GOT3 (cell line): ENCODE measurements at regions not wholly inside any gene's neighbourhood (a gene's known extent, or its start where the extent isn't known, plus 50 kb on each side); places are given as distances from the start of the nearest gene placed in this dataset.

Experiments used
- DNase-seq: peaks from one replicate; lab custom pipeline; 2025; ENCODE audit warnings: mixed read lengths; lab: John Stamatoyannopoulos, UW

- DNase-seq: no peak
Measured at GRCh38 chr2:2871480-2872308, 505.9 kb downstream of the EIPR1 start.

GRCh38 chr2:2870106-2870505 is 507.5 kb downstream of the EIPR1 start:
- no peak for DNase-seq

- DNase-seq: no peak
Measured at GRCh38 chr2:2869553-2869952, 508.1 kb downstream of the EIPR1 start.

GRCh38 chr2:2868085-2868484 is 509.5 kb downstream of the EIPR1 start:
- DNase-seq: no peak

- no peak for DNase-seq
Measured at GRCh38 chr2:2867397-2867979, 510.1 kb downstream of the EIPR1 start.

- DNase-seq: no peak
Measured at GRCh38 chr2:2866459-2866858, 511.2 kb downstream of the EIPR1 start.

GRCh38 chr2:2862386-2862785 is 515.2 kb downstream of the EIPR1 start:
- DNase-seq: no peak

GRCh38 chr2:2861666-2862240 is 515.9 kb downstream of the EIPR1 start:
- DNase-seq: no peak

GRCh38 chr2:2860589-2861300 is 516.9 kb downstream of the EIPR1 start:
- no peak for DNase-seq

- no peak for DNase-seq
Measured at GRCh38 chr2:2859732-2860131, 517.9 kb downstream of the EIPR1 start.

- no peak for DNase-seq
Measured at GRCh38 chr2:2859164-2859563, 518.5 kb downstream of the EIPR1 start.

GRCh38 chr2:2856723-2857415 is 520.7 kb downstream of the EIPR1 start:
- DNase-seq: no peak

- no peak for DNase-seq
Measured at GRCh38 chr2:2855297-2855696, 522.3 kb downstream of the EIPR1 start.

- DNase-seq: no peak
Measured at GRCh38 chr2:2853346-2853745, 522.3 kb upstream of the MYT1L start.

GRCh38 chr2:2851806-2852777 is 521.0 kb upstream of the MYT1L start:
- no peak for DNase-seq

- DNase-seq: no peak
Measured at GRCh38 chr2:2851316-2851715, 520.2 kb upstream of the MYT1L start.

- DNase-seq: no peak
Measured at GRCh38 chr2:2850859-2851258, 519.8 kb upstream of the MYT1L start.

- no peak for DNase-seq
Measured at GRCh38 chr2:2850218-2850755, 519.2 kb upstream of the MYT1L start.

GRCh38 chr2:2849464-2850217 is 518.6 kb upstream of the MYT1L start:
- no peak for DNase-seq
